Stimulated activated CD4-positive, alpha-beta T cell treated with anti-CD3 and anti-CD28 coated beads, Interleukin-2, amount 100 ng/mL, for 24 hours (primary cell): ENCODE measurements at regions not wholly inside any gene's neighbourhood (a gene's known extent, or its start where the extent isn't known, plus 50 kb on each side); places are given as distances from the start of the nearest gene placed in this dataset.

Experiments
- DNase-seq, 2 donors: peaks; one replicate each; pipeline ENCODE4 v3.0.0-alpha.2; 2020

- no peak for DNase-seq
Observed at GRCh38 chr10:3689871-3690510, 95.0 kb downstream of the KLF6 start.

- DNase-seq: no peak
Observed at GRCh38 chr10:3687510-3688081, 97.4 kb downstream of the KLF6 start.

GRCh38 chr10:3685384-3685783, 99.6 kb downstream of the KLF6 start:
- no peak for DNase-seq

- DNase-seq: no peak
Observed at GRCh38 chr10:3684891-3685290, 100.1 kb downstream of the KLF6 start.

GRCh38 chr10:3683560-3683959, 101.4 kb downstream of the KLF6 start:
- no peak for DNase-seq

- DNase-seq: no peak
Observed at GRCh38 chr10:3682745-3683144, 102.3 kb downstream of the KLF6 start.

- no peak for DNase-seq
Observed at GRCh38 chr10:3681642-3682554, 103.1 kb downstream of the KLF6 start.

GRCh38 chr10:3679950-3680629, 104.9 kb downstream of the KLF6 start:
- DNase-seq: no peak

- DNase-seq: no peak
Observed at GRCh38 chr10:3678629-3679227, 106.3 kb downstream of the KLF6 start.

- no peak for DNase-seq
Observed at GRCh38 chr10:3676564-3676963, 108.4 kb downstream of the KLF6 start.

GRCh38 chr10:3672220-3672619, 112.8 kb downstream of the KLF6 start:
- DNase-seq: no peak

GRCh38 chr10:3671386-3671955, 113.5 kb downstream of the KLF6 start:
- DNase-seq: no peak

GRCh38 chr10:3668966-3669330, 116.1 kb downstream of the KLF6 start:
- DNase-seq: no peak

GRCh38 chr10:3668276-3668965, 116.6 kb downstream of the KLF6 start:
- peak; percentile 58 to 62 for DNase-seq

- DNase-seq: peak; percentile 39 to 43
Observed at GRCh38 chr10:3666525-3667302, 118.3 kb downstream of the KLF6 start.

GRCh38 chr10:3665316-3665908, 119.6 kb downstream of the KLF6 start:
- DNase-seq: no peak

- no peak for DNase-seq
Observed at GRCh38 chr10:3662775-3663174, 122.2 kb downstream of the KLF6 start.

GRCh38 chr10:3661271-3661670, 123.7 kb downstream of the KLF6 start:
- no peak for DNase-seq

GRCh38 chr10:3660753-3661152, 124.3 kb downstream of the KLF6 start:
- DNase-seq: no peak

GRCh38 chr10:3659203-3659917, 125.6 kb downstream of the KLF6 start:
- no peak for DNase-seq
